Thoracic aorta (tissue), 2 donors: ENCODE measurements at regions not wholly inside any gene's neighbourhood (a gene's known extent, or its start where the extent isn't known, plus 50 kb on each side); places are given as distances from the start of the nearest gene placed in this dataset.

Experiments
- ATAC-seq: fragments of 150-250 bp; one replicate; pipeline ENCODE4 v1.8.0; 2017; ENCODE audit warnings: low read depth; ENCODE audit not compliant: insufficient number of reproducible peaks, low FRiP score
- DNase-seq: peaks from one replicate; pipeline ENCODE4 v3.0.0-alpha.2; 2020; ENCODE audit warnings: low spot score
- H3K27ac ChIP-seq, 2 donors: fragments of 200-600 bp; sonication (generic); 1 replicate in 1 of 2; 2 replicates in 1 of 2; pipeline ENCODE4 v1.5.1; 2016; ENCODE audit warnings: mild to moderate bottlenecking in 2 of 2, moderate library complexity in 2 of 2
- H3K27me3 ChIP-seq: fragments of 200-600 bp; sonication (generic); replicated peaks from 2 replicates; pipeline ENCODE4 v1.6.0; 2016; ENCODE audit warnings: mild to moderate bottlenecking; ENCODE audit not compliant: insufficient read depth
- H3K36me3 ChIP-seq: fragments of 200-600 bp; sonication (generic); one replicate; pipeline ENCODE4 v1.5.1; 2016
- H3K4me1 ChIP-seq, 2 donors: fragments of 200-600 bp; sonication (generic); 1 replicate in 1 of 2; 2 replicates in 1 of 2; pipeline versions ENCODE4 v1.5.1 to v1.6.0; 2016; ENCODE audit warnings: low read depth in 2 of 2, mild to moderate bottlenecking in 1 of 2; ENCODE audit not compliant: control insufficient read depth in 1 of 2
- H3K4me3 ChIP-seq: fragments of 200-600 bp; sonication (generic); 2 replicates; pipeline ENCODE4 v1.5.1; 2016; ENCODE audit warnings: mild to moderate bottlenecking
- H3K9me3 ChIP-seq: fragments of 200-600 bp; sonication (generic); 2 replicates; pipeline ENCODE4 v1.5.1; 2016
- CTCF ChIP-seq: fragments of 200-600 bp; sonication (generic); IDR thresholded peaks from one replicate; pipeline ENCODE4 v1.5.1; 2019; ENCODE audit warnings: antibody characterized with exemption

- Histone ChIP-seq H3K4me1 (no peaks in the 10 kb centered on the region), H3K27ac (no peak overlapping the region), H3K36me3 (no peaks in the 10 kb centered on the region), H3K4me3 (no peak overlapping the region), H3K27me3 (no peaks in the 10 kb centered on the region), H3K9me3 (no peaks in the 10 kb centered on the region)
- TF ChIP-seq CTCF: no peak
- DNase-seq (no peak), ATAC-seq (no peak)
These were observed 248.5 kb downstream of the SNCA start for GRCh38 chr4:89588421-89588820.

GRCh38 chr4:89587364-89587763 lies 249.6 kb downstream of the SNCA start:
- no peak overlapping the region for H3K27ac ChIP-seq
- ATAC-seq: no peak
- no peaks in the 10 kb centered on the region for H3K9me3 ChIP-seq
- no peak overlapping the region for H3K4me3 ChIP-seq
- H3K36me3 ChIP-seq: no peaks in the 10 kb centered on the region
- DNase-seq: no peak
- H3K27me3 ChIP-seq: no peaks in the 10 kb centered on the region
- no peaks in the 10 kb centered on the region for H3K4me1 ChIP-seq
- no peak for TF ChIP-seq CTCF

- no peak for TF ChIP-seq CTCF
- ATAC-seq: no peak
These were observed 250.1 kb downstream of the SNCA start for GRCh38 chr4:89586864-89587263.

GRCh38 chr4:89586318-89586717 lies 250.6 kb downstream of the SNCA start:
- no peak overlapping the region for H3K27ac ChIP-seq
- TF ChIP-seq CTCF: no peak
- H3K4me3 ChIP-seq: no peak overlapping the region
- DNase-seq (no peak), ATAC-seq (no peak)
- no peaks in the 10 kb centered on the region for H3K4me1 ChIP-seq
- H3K36me3 ChIP-seq: no peaks in the 10 kb centered on the region
- H3K9me3 ChIP-seq: no peaks in the 10 kb centered on the region
- H3K27me3 ChIP-seq: no peaks in the 10 kb centered on the region

More at GRCh38 chr4:89586864-89587263, 250.1 kb downstream of the SNCA start:
- no peak for DNase-seq
- no peak overlapping the region for H3K27ac ChIP-seq
- H3K4me1 ChIP-seq: no peaks in the 10 kb centered on the region
- H3K4me3 ChIP-seq: no peak overlapping the region
- no peaks in the 10 kb centered on the region for H3K36me3 ChIP-seq
- no peaks in the 10 kb centered on the region for H3K9me3 ChIP-seq
- no peaks in the 10 kb centered on the region for H3K27me3 ChIP-seq

- Histone ChIP-seq H3K27me3 (no peaks in the 10 kb centered on the region), H3K4me3 (no peak overlapping the region), H3K4me1 (no peaks in the 10 kb centered on the region), H3K9me3 (no peaks in the 10 kb centered on the region), H3K36me3 (no peaks in the 10 kb centered on the region), H3K27ac (no peak overlapping the region)
- ATAC-seq (no peak), DNase-seq (no peak)
- no peak for TF ChIP-seq CTCF
These were observed 254.0 kb downstream of the SNCA start for GRCh38 chr4:89582756-89583505.
